22Rv1 (cell line): ENCODE measurements at regions not wholly inside any gene's neighbourhood (a gene's known extent, or its start where the extent isn't known, plus 50 kb on each side); places are given as distances from the start of the nearest gene placed in this dataset.

Source experiments
- ZFX ChIP-seq: fragments of 450-650 bp; IDR thresholded peaks from 2 replicates; pipeline ENCODE4 v1.6.1; 2017; ENCODE audit warnings: antibody characterized with exemption, borderline replicate concordance
- TF ChIP-seq, protein P1 (sequence below): fragments of 450-650 bp; IDR thresholded peaks from 2 replicates; pipeline ENCODE4 v1.5.1; 2017; ENCODE audit warnings: mild to moderate bottlenecking

DNA sequence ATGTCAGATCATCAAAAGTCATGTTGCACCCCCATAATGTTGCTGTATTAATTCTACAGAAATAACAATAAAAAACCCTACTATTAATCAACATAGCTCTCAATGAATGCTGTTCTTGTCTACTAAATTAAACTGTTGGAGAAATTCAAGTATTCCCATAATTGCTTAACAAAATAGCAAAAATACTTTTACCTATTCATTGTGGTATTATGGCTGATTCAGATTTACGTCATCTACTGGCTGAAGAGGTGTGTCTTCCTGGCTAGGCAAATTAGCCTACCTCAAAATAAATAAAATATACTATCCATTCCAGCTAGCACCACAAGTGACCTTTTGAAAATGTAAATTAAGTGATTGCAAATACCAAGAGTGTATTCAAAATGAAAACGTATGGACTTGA, 249.4 kb downstream of the MEIS1 start:
- TF ChIP-seq, protein P1, sequence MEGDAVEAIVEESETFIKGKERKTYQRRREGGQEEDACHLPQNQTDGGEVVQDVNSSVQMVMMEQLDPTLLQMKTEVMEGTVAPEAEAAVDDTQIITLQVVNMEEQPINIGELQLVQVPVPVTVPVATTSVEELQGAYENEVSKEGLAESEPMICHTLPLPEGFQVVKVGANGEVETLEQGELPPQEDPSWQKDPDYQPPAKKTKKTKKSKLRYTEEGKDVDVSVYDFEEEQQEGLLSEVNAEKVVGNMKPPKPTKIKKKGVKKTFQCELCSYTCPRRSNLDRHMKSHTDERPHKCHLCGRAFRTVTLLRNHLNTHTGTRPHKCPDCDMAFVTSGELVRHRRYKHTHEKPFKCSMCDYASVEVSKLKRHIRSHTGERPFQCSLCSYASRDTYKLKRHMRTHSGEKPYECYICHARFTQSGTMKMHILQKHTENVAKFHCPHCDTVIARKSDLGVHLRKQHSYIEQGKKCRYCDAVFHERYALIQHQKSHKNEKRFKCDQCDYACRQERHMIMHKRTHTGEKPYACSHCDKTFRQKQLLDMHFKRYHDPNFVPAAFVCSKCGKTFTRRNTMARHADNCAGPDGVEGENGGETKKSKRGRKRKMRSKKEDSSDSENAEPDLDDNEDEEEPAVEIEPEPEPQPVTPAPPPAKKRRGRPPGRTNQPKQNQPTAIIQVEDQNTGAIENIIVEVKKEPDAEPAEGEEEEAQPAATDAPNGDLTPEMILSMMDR = no peak
- no peak for TF ChIP-seq ZFX
